PC-9 (cell line): ENCODE measurements at regions not wholly inside any gene's neighbourhood (a gene's known extent, or its start where the extent isn't known, plus 50 kb on each side); places are given as distances from the start of the nearest gene placed in this dataset.

Source experiments
- BruUV-seq: library from RNA; stranded (reverse); fragments of 400-500 nt; replicated peaks from 2 replicates; lab custom pipeline; 2021; lab: Mats Ljungman, UMichigan
- CTCF ChIA-PET: fragments of 300-600 bp; sonication (Branson Sonifier 250); formaldehyde crosslinking; loops from one replicate; lab custom pipeline; 2022; ENCODE audit warnings: antibody characterized with exemption; lab: Charles Lee
- POLR2A ChIA-PET: fragments of 300-600 bp; sonication (Branson Sonifier 250); formaldehyde crosslinking; loops from one replicate; lab custom pipeline; 2022; ENCODE audit warnings: antibody characterized with exemption; ENCODE audit not compliant: unreplicated experiment; lab: Charles Lee
- DNase-seq, 2 experiments: peaks; one replicate each; pipeline versions ENCODE4 v3.0.0 to v3.0.0-alpha.2; 2015 to 2022; ENCODE audit warnings: mixed read lengths in 1 of 2
- H2AFZ ChIP-seq: fragments of 200-600 bp; sonication (generic); 2 replicates; pipeline ENCODE4 v1.8.1; 2017; ENCODE audit warnings: antibody characterized with exemption
- H3F3A ChIP-seq: fragments of 200-600 bp; sonication (generic); 2 replicates; pipeline ENCODE4 v1.8.1; 2017; ENCODE audit warnings: antibody characterized with exemption, mild to moderate bottlenecking, low read depth; ENCODE audit not compliant: insufficient read depth
- H3K27ac ChIP-seq: fragments of 200-600 bp; sonication (generic); 2 replicates; pipeline ENCODE4 v1.6.1; 2016; ENCODE audit warnings: mixed run types
- H3K27me3 ChIP-seq: fragments of 200-600 bp; sonication (generic); 2 replicates; pipeline ENCODE4 v1.6.1; 2016; ENCODE audit warnings: low read depth, mixed run types; ENCODE audit not compliant: insufficient read depth
- H3K36me3 ChIP-seq: fragments of 200-600 bp; sonication (generic); 2 replicates; pipeline ENCODE4 v1.6.1; 2016; ENCODE audit warnings: low read depth, mixed run types
- H3K4me1 ChIP-seq: fragments of 200-600 bp; sonication (generic); replicated peaks from 2 replicates; pipeline ENCODE4 v1.6.1; 2016; ENCODE audit warnings: mixed run types; ENCODE audit not compliant: insufficient read depth
- H3K4me2 ChIP-seq: fragments of 200-600 bp; sonication (generic); 2 replicates; pipeline ENCODE4 v1.6.1; 2017; ENCODE audit warnings: mixed run types
- H3K4me3 ChIP-seq: fragments of 200-600 bp; sonication (generic); 2 replicates; pipeline ENCODE4 v1.6.1; 2016; ENCODE audit warnings: mixed run types
- H3K79me2 ChIP-seq: fragments of 200-600 bp; sonication (generic); 2 replicates; pipeline ENCODE4 v1.6.1; 2017; ENCODE audit warnings: low read depth, mixed run types
- H3K9me2 ChIP-seq: fragments of 200-600 bp; sonication (generic); 2 replicates; pipeline ENCODE4 v1.8.1; 2017; ENCODE audit warnings: mild to moderate bottlenecking; ENCODE audit not compliant: insufficient read depth
- H3K9me3 ChIP-seq: fragments of 200-600 bp; sonication (generic); 2 replicates; pipeline ENCODE4 v1.8.1; 2016; ENCODE audit warnings: low read depth; ENCODE audit not compliant: insufficient read depth
- H4K20me1 ChIP-seq: fragments of 200-600 bp; sonication (generic); 2 replicates; pipeline ENCODE4 v1.8.1; 2017; ENCODE audit not compliant: insufficient read depth
- EZH2 ChIP-seq: fragments of 200-600 bp; sonication (generic); IDR thresholded peaks from 2 replicates; pipeline ENCODE4 v1.8.0; 2017; ENCODE audit warnings: antibody characterized with exemption, low read depth
- intact Hi-C: fragments of 100-400 bp; cut with micrococcal nuclease; formaldehyde crosslinking; loops from one replicate; pipeline ENCODE4 v1.10.0; 2022; ENCODE audit not compliant: unreplicated experiment
- TF ChIP-seq, protein P1 (sequence below): fragments of 200-600 bp; sonication (generic); conservative IDR thresholded peaks from 2 replicates; pipeline ENCODE4 v1.6.1; 2017; ENCODE audit warnings: mixed run types, antibody characterized with exemption, mild to moderate bottlenecking, moderate library complexity

DNA sequence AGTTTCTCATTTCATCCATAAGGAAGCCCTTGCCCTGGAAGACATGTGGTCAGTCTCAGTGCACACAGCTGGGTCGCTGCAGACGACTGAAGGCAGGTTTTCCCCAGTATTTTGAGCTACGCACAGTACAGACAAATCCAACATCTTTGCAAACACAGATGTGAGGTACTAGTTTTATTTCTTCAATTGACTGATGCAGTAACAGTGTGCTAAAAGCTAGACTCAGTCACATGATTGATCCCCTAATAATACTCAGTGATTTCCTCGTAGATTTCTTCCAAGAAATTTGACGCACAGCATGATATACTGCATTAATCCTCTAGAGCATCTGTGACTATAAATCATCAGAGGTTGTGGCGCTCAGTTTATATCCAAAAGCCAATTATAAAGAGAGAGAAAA is 346.1 kb downstream of the DIRAS2 start:
- H4K20me1 ChIP-seq: no peaks in the 10 kb centered on the region
- ChIA-PET POLR2A (no interaction called here), CTCF (no interaction called here)
- H3K27me3 ChIP-seq: no peaks in the 10 kb centered on the region
- no peaks in the 10 kb centered on the region for H3K79me2 ChIP-seq
- no peaks in the 10 kb centered on the region for H3K9me2 ChIP-seq
- H3K4me2 ChIP-seq: no peak overlapping the region
- no peaks in the 10 kb centered on the region for H3K9me3 ChIP-seq
- no peak for TF ChIP-seq EZH2
- TF ChIP-seq, protein P1, sequence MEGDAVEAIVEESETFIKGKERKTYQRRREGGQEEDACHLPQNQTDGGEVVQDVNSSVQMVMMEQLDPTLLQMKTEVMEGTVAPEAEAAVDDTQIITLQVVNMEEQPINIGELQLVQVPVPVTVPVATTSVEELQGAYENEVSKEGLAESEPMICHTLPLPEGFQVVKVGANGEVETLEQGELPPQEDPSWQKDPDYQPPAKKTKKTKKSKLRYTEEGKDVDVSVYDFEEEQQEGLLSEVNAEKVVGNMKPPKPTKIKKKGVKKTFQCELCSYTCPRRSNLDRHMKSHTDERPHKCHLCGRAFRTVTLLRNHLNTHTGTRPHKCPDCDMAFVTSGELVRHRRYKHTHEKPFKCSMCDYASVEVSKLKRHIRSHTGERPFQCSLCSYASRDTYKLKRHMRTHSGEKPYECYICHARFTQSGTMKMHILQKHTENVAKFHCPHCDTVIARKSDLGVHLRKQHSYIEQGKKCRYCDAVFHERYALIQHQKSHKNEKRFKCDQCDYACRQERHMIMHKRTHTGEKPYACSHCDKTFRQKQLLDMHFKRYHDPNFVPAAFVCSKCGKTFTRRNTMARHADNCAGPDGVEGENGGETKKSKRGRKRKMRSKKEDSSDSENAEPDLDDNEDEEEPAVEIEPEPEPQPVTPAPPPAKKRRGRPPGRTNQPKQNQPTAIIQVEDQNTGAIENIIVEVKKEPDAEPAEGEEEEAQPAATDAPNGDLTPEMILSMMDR: no peak
- intact Hi-C loops: no loop called here
- H3K4me1 ChIP-seq: peaks cover 9% of the 10 kb centered on the region
- peaks cover 12% of the 10 kb centered on the region for H3F3A ChIP-seq
- no TSS peak for BruUV-seq
- no peaks in the 10 kb centered on the region for H3K36me3 ChIP-seq
- H2AFZ ChIP-seq: no peak overlapping the region
- no peak overlapping the region for H3K4me3 ChIP-seq
- no peak overlapping the region for H3K27ac ChIP-seq
- no peak for DNase-seq

DNA sequence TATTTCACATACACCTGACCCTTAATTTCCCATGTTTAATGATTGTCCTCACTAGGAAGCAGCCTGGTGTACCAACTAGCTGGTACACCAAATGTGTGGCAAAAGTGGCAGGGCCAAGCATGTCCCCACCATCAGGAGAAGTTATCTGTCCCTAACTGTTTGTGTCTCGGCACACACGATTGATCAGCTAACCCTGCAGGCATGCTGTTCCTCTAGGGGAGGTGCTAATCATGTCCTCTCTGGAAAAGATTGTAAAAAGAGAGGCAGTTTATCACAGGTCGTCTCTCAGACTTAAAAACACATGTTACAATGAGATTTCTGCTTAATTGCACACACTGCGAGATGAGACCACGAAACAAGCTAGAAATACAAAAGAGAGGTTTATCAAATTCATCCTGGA is 342.7 kb downstream of the DIRAS2 start:
- Histone ChIP-seq H3K27me3 (no peaks in the 10 kb centered on the region), H3K79me2 (no peaks in the 10 kb centered on the region), H3K36me3 (no peaks in the 10 kb centered on the region), H3K9me3 (no peaks in the 10 kb centered on the region), H2AFZ (no peak overlapping the region), H4K20me1 (no peaks in the 10 kb centered on the region), H3K4me2 (no peak overlapping the region), H3K4me1 (peaks cover 9% of the 10 kb centered on the region), H3K4me3 (no peak overlapping the region), H3F3A (peaks cover 12% of the 10 kb centered on the region), H3K27ac (no peak overlapping the region; the same call in 1 of the 2 replicates), H3K9me2 (no peaks in the 10 kb centered on the region)
- no peak for TF ChIP-seq EZH2
- TF ChIP-seq, protein P1: no peak
- ChIA-PET CTCF (interaction anchor here (0.7 kb wide), 1 partner anchor 360 kb away, joined by 4 read pairs; no protein-coding TSS in a partner anchor), POLR2A (no interaction called here)
- no peak for DNase-seq
- intact Hi-C loops: no loop called here
- BruUV-seq: no TSS peak

DNA sequence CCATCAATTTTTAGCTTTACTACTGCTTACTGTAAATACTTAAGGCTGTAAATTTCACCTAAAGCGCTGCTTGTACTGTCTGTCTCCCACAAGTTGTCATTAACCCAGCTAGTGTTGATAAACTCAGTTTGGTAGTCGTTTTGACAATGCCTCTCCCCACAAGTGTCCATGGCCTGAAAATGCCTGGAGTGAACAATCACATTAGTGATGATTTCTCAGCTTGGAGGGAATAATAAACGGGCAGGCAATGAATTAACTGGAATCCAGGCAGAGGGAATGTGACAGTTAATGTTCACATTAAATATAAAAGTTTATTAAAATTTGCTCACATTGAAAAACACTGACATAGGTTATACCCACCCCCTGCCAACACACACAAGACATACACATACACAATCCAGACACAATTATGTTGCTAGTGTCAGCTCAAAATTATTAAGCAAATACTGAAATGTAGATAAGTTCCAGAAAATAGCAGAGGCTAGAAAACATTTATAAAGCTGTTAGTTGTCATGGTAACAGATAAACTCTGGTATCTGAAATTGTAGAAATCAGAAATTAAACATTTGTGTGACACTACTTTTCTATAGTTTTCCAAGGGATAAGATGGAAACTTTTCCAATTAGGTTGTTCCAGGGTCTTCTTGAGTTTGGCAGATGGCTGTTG is 341.9 kb downstream of the DIRAS2 start:
- Histone ChIP-seq H3K79me2 (no peaks in the 10 kb centered on the region), H3K27me3 (no peaks in the 10 kb centered on the region), H3K4me1 (peaks cover 9% of the 10 kb centered on the region), H3K9me2 (no peaks in the 10 kb centered on the region), H2AFZ (0 out of 2 replicates have a peak overlapping the region, but pooled peaks have one; percentile 45), H3K4me3 (no peak overlapping the region), H3K9me3 (no peaks in the 10 kb centered on the region), H3F3A (peaks cover 12% of the 10 kb centered on the region), H3K36me3 (no peaks in the 10 kb centered on the region), H3K27ac (peak overlapping the region; percentile 60), H3K4me2 (peak overlapping the region; percentile 37), H4K20me1 (no peaks in the 10 kb centered on the region)
- BruUV-seq: TSS peak; percentile 86
- TF ChIP-seq, protein P1: no peak
- TF ChIP-seq EZH2: no peak
- intact Hi-C loops: loop anchor here (1.0 kb wide), 1 partner anchor 32 kb away; no protein-coding TSS in a partner anchor
- CTCF ChIA-PET: interaction anchor here (0.6 to 0.7 kb wide), 2 partner anchors 360 to 737 kb away, joined by 4 to 9 read pairs; no protein-coding TSS in a partner anchor
- DNase-seq: no peak
- POLR2A ChIA-PET: interaction anchor here (0.6 to 0.7 kb wide), 2 partner anchors 13 to 35 kb away, joined by 4 to 5 read pairs; no protein-coding TSS in a partner anchor
